Medulla oblongata (tissue), 1 donor: ENCODE measurements at regions not wholly inside any gene's neighbourhood (a gene's known extent, or its start where the extent isn't known, plus 50 kb on each side); places are given as distances from the start of the nearest gene placed in this dataset.
A peak's percentile ranks its signal among the peaks of the same experiment; 100 is the strongest.
"Not testable (repeated sequence)": the region's sequence is repeated elsewhere in the genome, so short reads cannot be mapped to it uniquely, and the experiment has no call there.

Source experiments
- DNase-seq: peaks from one replicate; pipeline ENCODE4 v3.0.0-alpha.2; 2015; ENCODE audit errors: extremely low spot score

GRCh38 chr10:87603196-87603595, 56.5 kb upstream of the PAPSS2 start:
- no peak for DNase-seq

GRCh38 chr10:87603769-87604168, 55.9 kb upstream of the PAPSS2 start:
- no peak for DNase-seq

GRCh38 chr10:87605628-87606251, 53.9 kb upstream of the PAPSS2 start:
- DNase-seq: peak; percentile 40

GRCh38 chr10:87608756-87609155, 50.9 kb upstream of the PAPSS2 start:
- DNase-seq: no peak

- not testable (repeated sequence) for DNase-seq
Measured at GRCh38 chr10:87609563-87609962, 50.1 kb upstream of the PAPSS2 start.
